ENCODE measurements at regions not wholly inside any gene's neighbourhood (a gene's known extent, or its start where the extent isn't known, plus 50 kb on each side); places are given as distances from the start of the nearest gene placed in this dataset.
"Not testable (repeated sequence)": the region's sequence is repeated elsewhere in the genome, so short reads cannot be mapped to it uniquely, and the experiment has no call there.

DNA sequence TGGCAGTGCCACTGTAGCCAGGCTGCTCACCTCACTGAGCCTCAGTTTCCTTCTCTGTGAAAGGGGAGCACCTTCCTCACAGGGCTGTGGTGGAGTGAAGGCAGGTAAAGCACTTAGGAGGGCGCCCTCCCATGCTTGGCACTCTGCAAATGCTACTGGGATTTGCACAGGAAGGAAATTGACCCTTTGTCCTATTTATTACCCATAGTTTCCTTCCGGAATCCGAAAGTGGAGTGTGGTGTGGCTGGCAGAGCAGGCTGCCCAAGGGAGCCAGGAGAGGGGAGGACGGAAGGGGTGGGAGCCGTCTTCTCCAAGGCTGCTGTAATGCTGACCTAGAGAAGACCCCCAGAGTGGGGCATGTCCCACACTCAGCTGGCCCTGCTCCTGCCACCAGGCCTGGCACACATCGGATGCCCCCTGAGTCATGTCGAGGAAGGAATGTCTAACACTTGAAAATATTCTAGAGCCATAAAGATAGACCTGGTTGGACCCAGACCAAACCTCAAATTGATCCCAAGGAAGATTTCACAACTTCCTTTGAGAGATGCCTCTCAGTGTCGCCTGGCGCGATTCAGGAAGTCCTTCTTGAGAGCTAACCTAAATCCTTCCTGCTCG is 107.3 kb downstream of the TNFRSF13B start:
- POLR2A ChIA-PET; H3K36me3 ChIP-seq (ENCODE audit: control insufficient read depth in 4 of 4, insufficient read depth in 4 of 4, low read length in 3 of 4); DNase-seq; H3K27me3 ChIP-seq (replicated peaks in 2 of 5; ENCODE audit: control insufficient read depth in 4 of 5, insufficient read depth in 5 of 5, low read length in 4 of 5); H3K27ac ChIP-seq (ENCODE audit: insufficient read depth in 1 of 2, low read depth in 1 of 2, low read length in 2 of 2, poor library complexity in 1 of 2, severe bottlenecking in 2 of 2); H3K4me3 ChIP-seq (ENCODE audit: control insufficient read depth in 1 of 7, extremely low read depth in 1 of 7, insufficient read depth in 4 of 7, low read depth in 2 of 7, low read length in 6 of 7); CTCF ChIA-PET; H3K4me1 ChIP-seq (ENCODE audit: control extremely low read depth in 1 of 4, control insufficient read depth in 4 of 4, insufficient read depth in 4 of 4, low read length in 3 of 4); H3K9me3 ChIP-seq (ENCODE audit: control extremely low read depth in 1 of 5, control insufficient read depth in 4 of 5, insufficient read depth in 2 of 5, low read depth in 1 of 5, low read length in 4 of 5): not testable (repeated sequence)
- WGBS (ENCODE audit: insufficient coverage) = no CpG with 5 or more reads among the region's 11 CpGs

DNA sequence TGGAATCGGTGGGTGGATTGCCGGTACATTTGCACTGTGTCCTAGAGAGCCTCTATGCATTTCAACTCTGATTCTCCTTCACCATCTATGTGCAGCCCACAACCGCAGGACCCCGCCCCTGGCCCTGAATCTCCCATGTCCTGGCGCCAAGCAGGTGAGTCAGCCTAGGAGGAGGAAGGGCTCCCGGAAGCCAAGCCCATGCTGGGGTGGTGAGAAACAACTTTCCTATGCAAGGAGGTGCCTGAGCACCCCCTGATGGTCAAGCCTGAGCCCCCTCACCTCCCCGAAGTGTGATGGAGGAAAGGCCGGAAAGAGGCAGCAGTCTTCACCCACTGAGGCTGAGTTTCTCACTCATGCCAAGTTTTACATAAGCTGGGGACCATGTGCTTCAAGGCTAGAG is 110.8 kb downstream of the TNFRSF13B start:
- H3K4me1 ChIP-seq (ENCODE audit: control extremely low read depth in 1 of 4, control insufficient read depth in 4 of 4, insufficient read depth in 4 of 4, low read length in 3 of 4); H3K9me3 ChIP-seq (ENCODE audit: control extremely low read depth in 1 of 5, control insufficient read depth in 4 of 5, insufficient read depth in 2 of 5, low read depth in 1 of 5, low read length in 4 of 5); H3K4me3 ChIP-seq (ENCODE audit: control insufficient read depth in 1 of 7, extremely low read depth in 1 of 7, insufficient read depth in 4 of 7, low read depth in 2 of 7, low read length in 6 of 7); DNase-seq; H3K27me3 ChIP-seq (replicated peaks in 2 of 5; ENCODE audit: control insufficient read depth in 4 of 5, insufficient read depth in 5 of 5, low read length in 4 of 5); H3K36me3 ChIP-seq (ENCODE audit: control insufficient read depth in 4 of 4, insufficient read depth in 4 of 4, low read length in 3 of 4); POLR2A ChIA-PET; H3K27ac ChIP-seq (ENCODE audit: insufficient read depth in 1 of 2, low read depth in 1 of 2, low read length in 2 of 2, poor library complexity in 1 of 2, severe bottlenecking in 2 of 2); CTCF ChIA-PET: not testable (repeated sequence)
- no CpG with 5 or more reads among the region's 8 CpGs for WGBS (ENCODE audit: insufficient coverage)

DNA sequence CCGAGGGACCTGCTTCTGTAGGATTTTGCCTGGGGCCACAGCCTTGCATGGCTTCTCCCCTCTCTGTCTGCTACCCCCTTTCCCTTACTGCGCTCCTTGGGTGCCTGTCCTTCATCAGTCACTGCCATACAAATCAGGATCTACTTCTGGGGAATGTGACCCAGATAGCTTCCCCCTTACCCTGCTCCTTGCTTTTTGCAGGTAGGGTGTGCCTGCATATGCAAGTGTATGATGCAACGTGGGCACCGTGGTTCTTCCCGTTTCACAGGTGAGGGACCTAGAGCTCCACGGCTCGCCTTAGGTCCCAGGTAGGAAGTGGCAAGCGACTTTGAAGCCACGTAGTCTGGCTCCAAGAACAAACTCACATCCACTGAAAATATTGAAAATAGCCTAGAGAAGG is 111.5 kb downstream of the TNFRSF13B start:
- H3K4me3 ChIP-seq (ENCODE audit: control insufficient read depth in 1 of 7, extremely low read depth in 1 of 7, insufficient read depth in 4 of 7, low read depth in 2 of 7, low read length in 6 of 7); H3K27me3 ChIP-seq (replicated peaks in 2 of 5; ENCODE audit: control insufficient read depth in 4 of 5, insufficient read depth in 5 of 5, low read length in 4 of 5); POLR2A ChIA-PET; DNase-seq; H3K9me3 ChIP-seq (ENCODE audit: control extremely low read depth in 1 of 5, control insufficient read depth in 4 of 5, insufficient read depth in 2 of 5, low read depth in 1 of 5, low read length in 4 of 5); CTCF ChIA-PET; H3K36me3 ChIP-seq (ENCODE audit: control insufficient read depth in 4 of 4, insufficient read depth in 4 of 4, low read length in 3 of 4); H3K27ac ChIP-seq (ENCODE audit: insufficient read depth in 1 of 2, low read depth in 1 of 2, low read length in 2 of 2, poor library complexity in 1 of 2, severe bottlenecking in 2 of 2); H3K4me1 ChIP-seq (ENCODE audit: control extremely low read depth in 1 of 4, control insufficient read depth in 4 of 4, insufficient read depth in 4 of 4, low read length in 3 of 4): not testable (repeated sequence)
- 89% methylated on average over 1 of the region's 9 CpGs for WGBS (ENCODE audit: insufficient coverage)

DNA sequence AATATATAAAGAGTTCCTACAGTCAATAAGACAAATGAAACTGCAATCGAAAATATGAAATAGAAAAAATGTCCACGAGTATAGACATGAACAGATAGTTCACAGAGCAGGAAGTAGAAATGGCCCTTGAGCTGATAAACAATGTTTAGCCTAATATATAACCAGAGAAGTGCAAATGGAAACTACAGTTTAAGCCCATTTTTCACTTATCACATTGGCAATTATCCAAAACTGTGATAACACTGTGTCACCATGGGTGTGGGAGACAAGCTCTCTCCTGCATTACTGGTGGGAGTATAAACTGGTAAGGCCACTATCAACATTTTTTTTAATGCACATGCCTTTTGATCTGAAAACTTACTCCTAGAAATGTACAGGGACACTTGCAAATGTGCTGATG is 112.4 kb downstream of the TNFRSF13B start:
- CTCF ChIA-PET; H3K9me3 ChIP-seq (ENCODE audit: control extremely low read depth in 1 of 5, control insufficient read depth in 4 of 5, insufficient read depth in 2 of 5, low read depth in 1 of 5, low read length in 4 of 5); H3K27ac ChIP-seq (ENCODE audit: insufficient read depth in 1 of 2, low read depth in 1 of 2, low read length in 2 of 2, poor library complexity in 1 of 2, severe bottlenecking in 2 of 2); H3K36me3 ChIP-seq (ENCODE audit: control insufficient read depth in 4 of 4, insufficient read depth in 4 of 4, low read length in 3 of 4); H3K27me3 ChIP-seq (replicated peaks in 2 of 5; ENCODE audit: control insufficient read depth in 4 of 5, insufficient read depth in 5 of 5, low read length in 4 of 5); H3K4me3 ChIP-seq (ENCODE audit: control insufficient read depth in 1 of 7, extremely low read depth in 1 of 7, insufficient read depth in 4 of 7, low read depth in 2 of 7, low read length in 6 of 7); POLR2A ChIA-PET; DNase-seq; H3K4me1 ChIP-seq (ENCODE audit: control extremely low read depth in 1 of 4, control insufficient read depth in 4 of 4, insufficient read depth in 4 of 4, low read length in 3 of 4): not testable (repeated sequence)
- WGBS (ENCODE audit: insufficient coverage) = no CpG with 5 or more reads among the region's 2 CpGs

DNA sequence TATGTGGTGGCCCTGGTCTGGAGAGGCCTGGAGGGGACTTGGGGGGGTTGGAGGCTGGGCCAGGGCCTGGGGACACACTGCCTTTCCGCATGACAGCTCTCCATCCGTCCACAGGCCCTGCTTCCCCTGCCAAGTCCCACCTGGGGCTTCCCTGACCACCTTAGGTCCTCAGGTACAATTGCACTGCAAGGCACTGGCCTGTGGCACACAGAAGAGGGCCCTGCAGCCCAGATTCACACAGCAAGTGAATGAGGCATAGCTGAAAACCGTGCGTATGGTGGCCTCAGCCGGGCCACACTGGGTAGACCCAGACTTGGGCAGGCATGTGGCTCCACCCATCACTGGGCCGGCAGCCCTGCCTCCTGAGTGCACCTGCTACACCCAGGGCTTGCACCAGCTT is 114.2 kb downstream of the TNFRSF13B start:
- H3K36me3 ChIP-seq (ENCODE audit: control insufficient read depth in 4 of 4, insufficient read depth in 4 of 4, low read length in 3 of 4); H3K27me3 ChIP-seq (replicated peaks in 2 of 5; ENCODE audit: control insufficient read depth in 4 of 5, insufficient read depth in 5 of 5, low read length in 4 of 5); H3K27ac ChIP-seq (ENCODE audit: insufficient read depth in 1 of 2, low read depth in 1 of 2, low read length in 2 of 2, poor library complexity in 1 of 2, severe bottlenecking in 2 of 2); H3K4me3 ChIP-seq (ENCODE audit: control insufficient read depth in 1 of 7, extremely low read depth in 1 of 7, insufficient read depth in 4 of 7, low read depth in 2 of 7, low read length in 6 of 7); H3K9me3 ChIP-seq (ENCODE audit: control extremely low read depth in 1 of 5, control insufficient read depth in 4 of 5, insufficient read depth in 2 of 5, low read depth in 1 of 5, low read length in 4 of 5); POLR2A ChIA-PET; H3K4me1 ChIP-seq (ENCODE audit: control extremely low read depth in 1 of 4, control insufficient read depth in 4 of 4, insufficient read depth in 4 of 4, low read length in 3 of 4); DNase-seq; CTCF ChIA-PET: not testable (repeated sequence)
- 88% methylated on average over 4 of the region's 6 CpGs for WGBS (ENCODE audit: insufficient coverage)

DNA sequence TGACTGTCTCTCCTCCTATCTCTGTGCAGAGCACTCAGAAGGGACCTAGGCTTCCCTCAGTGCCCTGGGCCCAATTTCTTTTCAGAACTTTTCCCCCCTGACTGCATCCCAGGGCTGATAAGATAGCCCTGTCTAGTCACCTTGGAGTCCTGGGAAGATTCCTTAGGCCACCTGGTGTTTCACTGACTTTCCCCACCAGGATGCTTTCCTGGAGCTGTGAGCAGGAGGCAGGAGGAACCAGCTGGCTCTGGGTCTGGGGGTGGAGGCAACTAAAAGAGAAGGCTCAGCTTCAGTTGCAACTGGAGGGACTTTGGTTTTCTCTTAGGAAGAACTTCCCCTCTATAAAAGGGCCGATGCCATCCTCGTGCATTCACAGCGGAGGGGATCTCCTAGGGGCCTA is 115.1 kb downstream of the TNFRSF13B start:
- H3K4me1 ChIP-seq (ENCODE audit: control extremely low read depth in 1 of 4, control insufficient read depth in 4 of 4, insufficient read depth in 4 of 4, low read length in 3 of 4); H3K4me3 ChIP-seq (ENCODE audit: control insufficient read depth in 1 of 7, extremely low read depth in 1 of 7, insufficient read depth in 4 of 7, low read depth in 2 of 7, low read length in 6 of 7); H3K36me3 ChIP-seq (ENCODE audit: control insufficient read depth in 4 of 4, insufficient read depth in 4 of 4, low read length in 3 of 4); POLR2A ChIA-PET; H3K27me3 ChIP-seq (replicated peaks in 2 of 5; ENCODE audit: control insufficient read depth in 4 of 5, insufficient read depth in 5 of 5, low read length in 4 of 5); CTCF ChIA-PET; H3K27ac ChIP-seq (ENCODE audit: insufficient read depth in 1 of 2, low read depth in 1 of 2, low read length in 2 of 2, poor library complexity in 1 of 2, severe bottlenecking in 2 of 2); H3K9me3 ChIP-seq (ENCODE audit: control extremely low read depth in 1 of 5, control insufficient read depth in 4 of 5, insufficient read depth in 2 of 5, low read depth in 1 of 5, low read length in 4 of 5); DNase-seq: not testable (repeated sequence)
- WGBS (ENCODE audit: insufficient coverage) = 67% methylated on average over 1 of the region's 3 CpGs

DNA sequence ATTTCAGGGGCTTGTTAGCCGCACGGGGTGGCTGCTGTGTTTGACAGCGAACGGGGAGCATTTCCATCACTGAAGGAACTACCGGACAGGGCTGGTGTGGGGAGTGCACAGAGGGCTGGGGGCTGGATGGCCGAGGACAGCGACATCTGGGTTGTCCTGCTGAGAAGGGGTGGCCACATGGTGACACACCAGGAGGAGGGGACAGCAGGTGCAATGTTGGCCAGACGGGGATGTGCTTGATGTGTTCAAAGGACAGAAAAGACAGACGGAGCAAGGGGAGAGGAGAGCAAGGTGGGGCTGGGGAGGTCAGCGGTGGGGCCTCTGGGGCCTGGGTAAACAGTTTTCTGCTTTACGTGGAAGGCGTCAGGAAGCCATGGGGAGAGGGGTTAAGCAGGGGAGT is 115.7 kb downstream of the TNFRSF13B start:
- POLR2A ChIA-PET; H3K27me3 ChIP-seq (replicated peaks in 2 of 5; ENCODE audit: control insufficient read depth in 4 of 5, insufficient read depth in 5 of 5, low read length in 4 of 5); CTCF ChIA-PET; H3K27ac ChIP-seq (ENCODE audit: insufficient read depth in 1 of 2, low read depth in 1 of 2, low read length in 2 of 2, poor library complexity in 1 of 2, severe bottlenecking in 2 of 2); H3K4me1 ChIP-seq (ENCODE audit: control extremely low read depth in 1 of 4, control insufficient read depth in 4 of 4, insufficient read depth in 4 of 4, low read length in 3 of 4); H3K9me3 ChIP-seq (ENCODE audit: control extremely low read depth in 1 of 5, control insufficient read depth in 4 of 5, insufficient read depth in 2 of 5, low read depth in 1 of 5, low read length in 4 of 5); H3K36me3 ChIP-seq (ENCODE audit: control insufficient read depth in 4 of 4, insufficient read depth in 4 of 4, low read length in 3 of 4); H3K4me3 ChIP-seq (ENCODE audit: control insufficient read depth in 1 of 7, extremely low read depth in 1 of 7, insufficient read depth in 4 of 7, low read depth in 2 of 7, low read length in 6 of 7); DNase-seq: not testable (repeated sequence)
- WGBS (ENCODE audit: insufficient coverage) = 61% methylated on average over 2 of the region's 12 CpGs

Measured in common myeloid progenitor, CD34-positive (primary cell).